ENCODE measurements at regions not wholly inside any gene's neighbourhood (a gene's known extent, or its start where the extent isn't known, plus 50 kb on each side); places are given as distances from the start of the nearest gene placed in this dataset.

Small RNAs in the stretch of these regions (small RNA-seq; reads per million reads assigned to genes)
- gene RF00019 = 0 reads per million in 2 experiments
